ENCODE measurements at regions not wholly inside any gene's neighbourhood (a gene's known extent, or its start where the extent isn't known, plus 50 kb on each side); places are given as distances from the start of the nearest gene placed in this dataset.
"Not testable (repeated sequence)": the region's sequence is repeated elsewhere in the genome, so short reads cannot be mapped to it uniquely, and the experiment has no call there.

GRCh38 chr2:189312643-189313042 lies 128.6 kb upstream of the WDR75 start:
- DNase-seq = no peak

- DNase-seq = no peak
Measured at GRCh38 chr2:189318761-189319160, 122.5 kb upstream of the WDR75 start.

- DNase-seq = not testable (repeated sequence)
Measured at GRCh38 chr2:189319424-189319823, 121.8 kb upstream of the WDR75 start.

- DNase-seq = no peak
Measured at GRCh38 chr2:189327879-189328847, 113.1 kb upstream of the WDR75 start.

GRCh38 chr2:189328848-189329245 lies 112.4 kb upstream of the WDR75 start:
- no peak for DNase-seq

- no peak for DNase-seq
Measured at GRCh38 chr2:189336276-189336975, 104.8 kb upstream of the WDR75 start.

GRCh38 chr2:189337656-189338055 lies 103.6 kb upstream of the WDR75 start:
- no peak for DNase-seq

GRCh38 chr2:189338115-189338514 lies 103.2 kb upstream of the WDR75 start:
- no peak for DNase-seq

- DNase-seq = no peak
Measured at GRCh38 chr2:189341077-189341476, 100.2 kb upstream of the WDR75 start.

- DNase-seq = no peak
Measured at GRCh38 chr2:189344043-189344442, 97.2 kb upstream of the WDR75 start.

- DNase-seq = peak; percentile 69
Measured at GRCh38 chr2:189347540-189347939, 93.7 kb upstream of the WDR75 start.

GRCh38 chr2:189348369-189348768 lies 92.9 kb upstream of the WDR75 start:
- no peak for DNase-seq

- no peak for DNase-seq
Measured at GRCh38 chr2:189350540-189351209, 90.6 kb upstream of the WDR75 start.

GRCh38 chr2:189351933-189352332 lies 89.3 kb upstream of the WDR75 start:
- DNase-seq = not testable (repeated sequence)

GRCh38 chr2:189357375-189357774 lies 83.9 kb upstream of the WDR75 start:
- not testable (repeated sequence) for DNase-seq

- DNase-seq = no peak
Measured at GRCh38 chr2:189360861-189361260, 80.4 kb upstream of the WDR75 start.

- no peak for DNase-seq
Measured at GRCh38 chr2:189362283-189362682, 79.0 kb upstream of the WDR75 start.

- no peak for DNase-seq
Measured at GRCh38 chr2:189363559-189363958, 77.7 kb upstream of the WDR75 start.

GRCh38 chr2:189364607-189365006 lies 76.7 kb upstream of the WDR75 start:
- no peak for DNase-seq

- no peak for DNase-seq
Measured at GRCh38 chr2:189366349-189366748, 74.9 kb upstream of the WDR75 start.

- no peak for DNase-seq
Measured at GRCh38 chr2:189367343-189367742, 73.9 kb upstream of the WDR75 start.

GRCh38 chr2:189369566-189369965 lies 71.7 kb upstream of the WDR75 start:
- DNase-seq = no peak

GRCh38 chr2:189370719-189371118 lies 70.6 kb upstream of the WDR75 start:
- no peak for DNase-seq

Measured in CD4-positive, alpha-beta T cell treated with Interleukin-17A for 1 hour (primary cell).